Femur (tissue), 1 donor: ENCODE measurements at regions not wholly inside any gene's neighbourhood (a gene's known extent, or its start where the extent isn't known, plus 50 kb on each side); places are given as distances from the start of the nearest gene placed in this dataset.

Experiments
- DNase-seq: peaks from one replicate; pipeline ENCODE4 v3.0.0-alpha.2; 2017

GRCh38 chr12:19922717-19923116 is 445.6 kb upstream of the PDE3A start:
- no peak for DNase-seq

DNA sequence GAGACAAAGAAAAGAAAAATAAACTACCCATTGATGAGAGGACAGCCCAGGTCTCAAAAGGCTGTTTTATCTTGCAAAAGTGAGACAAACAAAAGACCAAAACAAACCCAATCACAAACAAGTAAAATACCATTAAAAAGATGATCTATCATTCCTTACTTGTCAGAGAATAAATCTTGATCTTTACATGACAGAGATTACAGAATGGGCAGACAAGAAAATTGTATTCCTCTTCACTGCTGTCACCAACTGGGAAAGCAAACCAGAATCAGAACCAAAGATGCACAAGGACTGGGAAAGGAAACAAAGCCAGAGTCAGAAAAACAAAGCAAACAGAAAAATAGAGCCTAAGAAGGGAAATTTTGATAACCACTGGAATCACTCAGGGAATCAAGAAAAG is 444.0 kb upstream of the PDE3A start:
- DNase-seq = no peak

GRCh38 chr12:19925841-19926240 is 442.5 kb upstream of the PDE3A start:
- DNase-seq = no peak

DNA sequence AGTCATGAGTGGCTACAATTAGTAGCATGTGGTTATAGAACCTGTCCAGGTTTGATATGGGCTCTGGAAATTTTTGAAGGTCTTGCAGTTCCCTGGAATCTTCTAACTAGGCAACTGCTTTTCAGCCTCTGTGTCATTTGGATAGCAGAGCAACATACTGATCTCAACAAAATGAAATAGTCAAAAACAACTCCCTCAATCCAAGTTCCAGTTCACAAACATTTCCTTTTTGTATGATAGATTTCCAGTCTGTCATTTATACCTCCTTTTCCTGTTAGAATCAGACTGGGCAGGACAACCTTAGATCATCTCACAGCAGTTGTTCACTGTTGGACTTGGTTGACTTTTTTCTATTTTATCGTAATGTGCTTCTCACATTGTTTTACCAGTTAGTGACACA is 442.1 kb upstream of the PDE3A start:
- no peak for DNase-seq

GRCh38 chr12:19927661-19928060 is 440.7 kb upstream of the PDE3A start:
- DNase-seq = no peak

- DNase-seq = no peak
These were observed 435.9 kb upstream of the PDE3A start for GRCh38 chr12:19932413-19932812.

DNA sequence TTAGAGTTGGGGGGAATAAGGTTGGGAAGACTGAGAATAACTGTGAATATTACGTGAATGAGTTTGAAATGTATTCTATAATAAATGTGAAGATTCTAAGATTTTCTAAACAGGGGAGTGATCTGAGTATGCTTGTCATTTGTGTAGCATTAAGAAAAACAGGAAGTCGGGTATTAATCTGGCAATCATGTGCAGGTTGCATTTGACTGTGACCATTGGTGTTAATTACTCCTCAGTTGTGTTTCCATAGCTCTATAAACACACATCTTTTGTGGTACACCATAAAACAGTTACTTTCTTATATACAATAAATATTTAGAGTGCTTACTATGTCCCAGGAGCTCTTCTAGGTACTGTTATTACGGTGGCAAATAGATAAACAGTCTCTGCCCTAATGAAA is 434.4 kb upstream of the PDE3A start:
- no peak for DNase-seq

- DNase-seq = no peak
These were observed 431.2 kb upstream of the PDE3A start for GRCh38 chr12:19937161-19937560.

DNA sequence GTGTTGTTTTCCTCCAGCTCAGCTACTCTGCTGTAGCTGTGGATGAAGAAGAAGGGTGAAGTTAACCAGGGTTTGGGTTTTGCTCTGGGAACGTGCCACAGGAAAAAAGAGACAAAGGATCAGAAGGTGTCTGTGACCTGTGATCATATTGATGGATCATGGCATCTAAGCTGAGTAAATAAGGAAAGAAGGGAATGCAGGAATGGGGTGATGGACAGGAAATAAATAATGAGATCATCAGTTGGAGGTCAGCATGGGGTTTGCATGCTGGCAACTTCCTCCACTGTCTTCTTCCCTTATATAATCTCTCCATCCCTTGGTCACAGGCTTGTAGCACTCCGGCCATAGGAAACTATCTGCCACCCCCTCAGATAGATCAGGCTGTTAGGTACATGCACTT is 430.3 kb upstream of the PDE3A start:
- DNase-seq = no peak

DNA sequence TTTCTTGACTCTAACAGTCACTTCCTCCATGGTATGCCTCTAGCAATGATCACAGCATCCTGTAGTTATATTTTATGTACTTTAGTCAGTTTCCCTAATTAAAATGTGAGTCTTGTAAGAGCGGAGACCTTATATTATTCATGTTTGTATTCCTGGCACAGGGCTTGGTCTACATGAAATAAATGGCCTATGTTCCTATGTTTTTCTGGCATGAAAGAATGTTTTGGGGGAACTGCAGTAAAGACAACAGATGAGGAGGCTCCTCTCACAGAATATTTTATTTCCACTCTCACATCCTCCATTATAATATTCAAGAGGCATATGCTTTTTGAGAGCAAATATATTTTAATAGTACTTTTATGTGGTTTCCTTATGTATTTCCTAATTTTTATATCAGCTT is 429.8 kb upstream of the PDE3A start:
- DNase-seq = no peak

GRCh38 chr12:19940267-19940666 is 428.1 kb upstream of the PDE3A start:
- no peak for DNase-seq

- DNase-seq = no peak
These were observed 427.2 kb upstream of the PDE3A start for GRCh38 chr12:19941096-19941495.

GRCh38 chr12:19945559-19946435 is 422.5 kb upstream of the PDE3A start:
- DNase-seq = no peak

DNA sequence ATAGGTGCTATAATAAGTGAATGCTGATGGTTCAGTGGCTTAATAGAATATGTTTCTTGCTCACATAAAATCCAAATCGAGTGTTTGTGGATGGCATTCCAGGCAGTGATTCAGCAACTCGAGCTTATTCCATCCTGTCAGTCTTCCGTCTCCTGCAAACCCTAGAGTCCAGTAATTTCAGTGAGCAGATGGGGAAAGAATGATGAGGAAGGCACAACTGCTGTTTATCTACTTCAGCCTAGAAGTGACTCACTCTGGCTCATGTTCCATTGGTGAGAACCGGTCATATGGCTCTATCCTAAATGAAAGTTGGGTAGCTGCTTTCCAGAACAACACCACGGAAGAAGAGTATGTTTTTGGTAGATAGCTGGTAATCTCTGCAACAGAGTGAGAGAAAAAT is 421.8 kb upstream of the PDE3A start:
- DNase-seq = no peak

GRCh38 chr12:19947344-19947743 is 421.0 kb upstream of the PDE3A start:
- no peak for DNase-seq

- DNase-seq = no peak
These were observed 416.7 kb upstream of the PDE3A start for GRCh38 chr12:19951664-19952063.

- no peak for DNase-seq
These were observed 414.6 kb upstream of the PDE3A start for GRCh38 chr12:19953734-19954133.

DNA sequence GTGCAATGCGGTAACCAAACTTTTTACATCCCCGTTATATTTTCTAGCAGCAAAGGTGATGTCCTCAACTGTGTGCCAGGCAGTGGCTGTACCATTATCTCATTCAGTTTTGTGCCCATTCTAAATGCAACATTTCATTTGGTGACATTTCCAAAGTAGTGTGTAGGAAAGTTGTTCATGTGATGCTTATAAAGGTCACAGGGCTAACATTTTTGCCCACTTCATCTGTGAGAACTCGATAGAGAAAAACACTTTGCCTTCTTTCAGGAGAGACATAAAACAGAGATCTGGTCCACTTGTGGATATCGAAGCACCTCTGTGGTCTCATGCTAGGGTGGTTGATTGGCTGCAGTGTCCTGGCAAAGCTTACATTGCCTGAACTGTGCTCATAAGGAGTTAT is 414.2 kb upstream of the PDE3A start:
- DNase-seq = no peak

GRCh38 chr12:19957308-19958125 is 410.8 kb upstream of the PDE3A start:
- DNase-seq = no peak

DNA sequence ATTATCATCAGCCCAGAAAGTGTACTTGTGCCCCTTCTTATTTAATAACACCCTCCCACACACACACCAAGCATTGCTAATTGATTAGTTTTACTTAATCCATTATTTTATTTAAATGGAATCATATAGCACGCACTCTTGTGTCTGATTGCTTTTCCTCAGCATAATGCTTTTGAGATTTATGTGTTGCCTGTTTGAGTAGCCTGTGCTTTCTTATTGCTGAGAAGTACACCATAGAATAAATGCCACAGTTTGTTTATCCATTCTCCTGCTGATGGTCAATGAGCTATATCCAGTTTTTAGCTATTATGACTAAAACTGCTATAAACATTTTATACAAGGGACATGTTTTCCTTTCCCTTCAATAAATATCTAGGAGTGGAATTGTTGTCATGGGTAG is 409.9 kb upstream of the PDE3A start:
- no peak for DNase-seq

DNA sequence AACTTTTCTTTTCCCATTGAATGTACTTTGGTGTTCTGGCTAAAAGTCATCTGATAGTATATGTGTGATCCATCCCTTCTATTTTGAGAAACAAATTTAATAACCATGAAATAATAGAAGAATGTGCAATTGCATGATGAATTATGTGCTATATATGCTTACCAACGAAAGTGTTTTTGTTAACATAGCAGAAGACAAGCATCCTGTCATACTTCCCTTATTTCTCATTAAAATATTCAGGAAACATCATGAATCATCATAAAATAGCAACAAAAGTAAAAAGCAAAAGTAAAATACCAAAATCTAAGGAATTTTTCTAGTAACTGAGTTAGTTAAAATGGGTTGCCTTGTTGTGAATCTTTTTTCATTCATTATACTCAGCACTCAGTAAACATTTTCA is 409.0 kb upstream of the PDE3A start:
- DNase-seq = no peak

DNA sequence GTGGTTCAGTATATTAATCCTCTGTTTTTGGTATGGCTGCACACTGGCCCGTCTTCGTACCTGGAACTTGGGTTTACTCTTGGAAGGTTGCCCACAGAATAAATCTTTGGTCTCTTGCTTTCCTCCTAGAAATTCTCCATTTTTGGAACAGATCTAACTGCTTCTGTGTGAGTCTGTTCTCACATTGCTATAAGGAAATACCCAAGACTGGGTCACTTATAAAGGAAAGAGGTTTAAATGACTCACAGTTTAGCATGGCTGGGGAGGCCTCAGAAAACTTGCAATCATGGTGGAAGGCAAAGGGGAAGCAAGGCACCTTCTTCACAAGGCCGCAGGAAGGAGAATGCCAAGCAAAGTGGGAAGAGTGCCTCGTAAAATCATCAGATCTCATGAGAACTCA is 407.8 kb upstream of the PDE3A start:
- DNase-seq = no peak

GRCh38 chr12:19962192-19962591 is 406.1 kb upstream of the PDE3A start:
- DNase-seq = no peak

- no peak for DNase-seq
These were observed 404.4 kb upstream of the PDE3A start for GRCh38 chr12:19963972-19964371.
